GM12878 (cell line): ENCODE measurements at regions not wholly inside any gene's neighbourhood (a gene's known extent, or its start where the extent isn't known, plus 50 kb on each side); places are given as distances from the start of the nearest gene placed in this dataset.

Source experiments
- ATAC-seq: fragments of 200-7000 bp; cut with Tn5 transposase; 3 replicates; pipeline ENCODE4 v1.9.1; 2020; ENCODE audit warnings: mild to moderate bottlenecking, moderate library complexity
- BruUV-seq: library from RNA; stranded (reverse); fragments of 400-500 nt; replicated peaks from 2 replicates; lab custom pipeline; 2021; lab: Mats Ljungman, UMichigan
- CTCF ChIA-PET: fragments of 300-600 bp; sonication (Branson Sonifier 250); formaldehyde crosslinking; extraction: SDS; loops from one replicate; lab custom pipeline; 2021; ENCODE audit warnings: inconsistent platforms; lab: Yijun Ruan, JAX
- POLR2A ChIA-PET: fragments of 350-600 bp; formaldehyde crosslinking; extraction: SDS; loops from one replicate; lab custom pipeline; 2021; ENCODE audit warnings: inconsistent platforms; lab: Charles Lee
- RAD21 ChIA-PET: fragments of 300-600 bp; sonication (Branson Sonifier 250); formaldehyde crosslinking; loops from one replicate; lab custom pipeline; 2023; ENCODE audit warnings: antibody characterized with exemption; ENCODE audit not compliant: unreplicated experiment; lab: Charles Lee
- SMC1A ChIA-PET: fragments of 300-600 bp; sonication (Branson Sonifier 250); formaldehyde crosslinking; loops from one replicate; lab custom pipeline; 2023; ENCODE audit not compliant: unreplicated experiment, uncharacterized antibody; lab: Charles Lee
- DNase-seq: peaks from one replicate; pipeline ENCODE4 v3.0.0-alpha.2; 2011; ENCODE audit warnings: low read depth, low spot score
- FAIRE-seq: peaks from 3 replicates; lab custom pipeline; 2011; peaks lifted over from hg19 to GRCh38; lab: Jason Lieb, UNC
- H2AFZ ChIP-seq: 2 replicates; pipeline ENCODE4 v1.6.0; 2011; ENCODE audit warnings: low read depth, low read length, control low read depth; ENCODE audit not compliant: control insufficient read depth
- H3K27ac ChIP-seq: 2 replicates; pipeline ENCODE4 v1.5.1; 2011; ENCODE audit warnings: control low read depth; ENCODE audit not compliant: control insufficient read depth, insufficient read depth
- H3K27me3 ChIP-seq, 2 experiments: replicated peaks in 1 of 2; 2 replicates each; pipeline versions ENCODE4 v1.6.0 to v1.6.1; 2011; ENCODE audit warnings: low read length in 1 of 2; ENCODE audit not compliant: control insufficient read depth in 2 of 2, insufficient read depth in 2 of 2
- H3K36me3 ChIP-seq, 2 experiments: 2 replicates each; pipeline ENCODE4 v1.5.1; 2011; ENCODE audit warnings: low read length in 1 of 2; ENCODE audit not compliant: control insufficient read depth in 2 of 2, insufficient read depth in 2 of 2
- H3K4me1 ChIP-seq: 2 replicates; pipeline ENCODE4 v1.6.1; 2011; ENCODE audit warnings: mild to moderate bottlenecking, low read length, moderate library complexity, mixed read lengths; ENCODE audit not compliant: control insufficient read depth, insufficient read depth
- H3K4me2 ChIP-seq: 2 replicates; pipeline ENCODE4 v1.6.0; 2011; ENCODE audit warnings: control low read depth; ENCODE audit not compliant: control insufficient read depth, insufficient read depth
- H3K4me3 ChIP-seq: fragments of 200-600 bp; sonication (generic); 2 replicates; pipeline ENCODE4 v1.5.1; 2016
- H3K79me2 ChIP-seq: 2 replicates; pipeline ENCODE4 v1.6.0; 2011; ENCODE audit warnings: low read length; ENCODE audit not compliant: control insufficient read depth, insufficient read depth
- H3K9ac ChIP-seq: 2 replicates; pipeline ENCODE4 v1.8.0; 2011; ENCODE audit warnings: low read length, control low read depth, mixed read lengths; ENCODE audit not compliant: control insufficient read depth, insufficient read depth
- H3K9me3 ChIP-seq: replicated peaks from 3 replicates; pipeline ENCODE4 v1.5.1; 2011; ENCODE audit warnings: mild to moderate bottlenecking, low read length; ENCODE audit not compliant: control insufficient read depth, insufficient read depth
- H4K20me1 ChIP-seq: 2 replicates; pipeline ENCODE4 v1.6.0; 2011; ENCODE audit not compliant: control insufficient read depth, insufficient read depth
- BRCA1 ChIP-seq: IDR thresholded peaks from 2 replicates; pipeline ENCODE4 v1.6.1; 2011; ENCODE audit warnings: low read depth, low read length, improper control_type of control experiment
- CBX5 ChIP-seq: sonication (generic); IDR thresholded peaks from 2 replicates; pipeline ENCODE4 v1.6.1; 2016; ENCODE audit warnings: low read depth, moderate library complexity, mild to moderate bottlenecking, inconsistent platforms
- LARP7 ChIP-seq: fragments of 450-650 bp; IDR thresholded peaks from 2 replicates; pipeline ENCODE4 v1.6.1; 2017; ENCODE audit warnings: mild to moderate bottlenecking
- MEF2B ChIP-seq: fragments of 450-650 bp; IDR thresholded peaks from 2 replicates; pipeline ENCODE4 v1.6.1; 2018; ENCODE audit warnings: mild to moderate bottlenecking, moderate library complexity; ENCODE audit not compliant: partially characterized antibody, poor library complexity, severe bottlenecking
- MTA2 ChIP-seq: fragments of 450-650 bp; IDR thresholded peaks from 2 replicates; pipeline ENCODE4 v1.6.1; 2016; ENCODE audit warnings: low read depth, mild to moderate bottlenecking, moderate library complexity
- NBN ChIP-seq: fragments of 450-650 bp; IDR thresholded peaks from 2 replicates; pipeline ENCODE4 v1.6.1; 2016
- NR2C1 ChIP-seq: fragments of 450-650 bp; IDR thresholded peaks from 2 replicates; pipeline ENCODE4 v1.6.1; 2017; ENCODE audit warnings: antibody characterized with exemption, mild to moderate bottlenecking, moderate library complexity
- POLR2AphosphoS5 ChIP-seq: IDR thresholded peaks from 2 replicates; pipeline ENCODE4 v1.6.1; 2011; ENCODE audit warnings: mild to moderate bottlenecking, low read length, inconsistent platforms
- SREBF2 ChIP-seq: IDR thresholded peaks from 2 replicates; pipeline ENCODE4 v1.6.1; 2012; ENCODE audit warnings: mild to moderate bottlenecking, low read length
- STAT3 ChIP-seq: IDR thresholded peaks from 2 replicates; pipeline ENCODE4 v1.6.1; 2011; ENCODE audit warnings: low read depth, low read length, improper control_type of control experiment
- ZBTB40 ChIP-seq: fragments of 450-650 bp; IDR thresholded peaks from 2 replicates; pipeline ENCODE4 v1.6.1; 2016; ENCODE audit warnings: mild to moderate bottlenecking, moderate library complexity, borderline replicate concordance
- WGBS: methylation state at CpG from one replicate; pipeline ENCODE4 v1.1.6; 2016; ENCODE audit warnings: low lambda C conversion rate; ENCODE audit not compliant: insufficient replicate concordance, insufficient coverage; ENCODE audit errors: missing lambda C conversion rate; 5-methylcytosine and 5-hydroxymethylcytosine counted together
- in situ Hi-C: fragments of 300-500 bp; cut with MboI; formaldehyde crosslinking; loops from 9 replicates; pipeline ENCODE4 v1.14.3; 2018; ENCODE audit warnings: mixed read lengths
- intact Hi-C: fragments of 100-400 bp; cut with micrococcal nuclease; formaldehyde crosslinking; loops from one replicate; pipeline ENCODE4 v1.14.2; 2022; ENCODE audit not compliant: unreplicated experiment

- no TSS peak for BruUV-seq
- DNase-seq: no peak
- no peaks in the 10 kb centered on the region for H3K9me3 ChIP-seq
- H4K20me1 ChIP-seq: no peaks in the 10 kb centered on the region
- no peak for TF ChIP-seq BRCA1
- no peak overlapping the region for H3K9ac ChIP-seq
- ChIA-PET SMC1A (no interaction called here), POLR2A (no interaction called here), CTCF (no interaction called here), RAD21 (no interaction called here)
- H3K27me3 ChIP-seq: peaks cover 0 to under 1% of the 10 kb centered on the region in 2 experiments; a peak in 2 of 4 replicates
- no peak overlapping the region for H3K4me3 ChIP-seq
- FAIRE-seq: no peak
- H3K36me3 ChIP-seq: no peaks in the 10 kb centered on the region
- H3K4me1 ChIP-seq: no peaks in the 10 kb centered on the region
- no peak overlapping the region for H3K27ac ChIP-seq
- no peak overlapping the region for H2AFZ ChIP-seq
- no peaks in the 10 kb centered on the region for H3K79me2 ChIP-seq
- intact Hi-C loops: loop anchor here (10.0 kb wide), 1 partner anchor 791 kb away; no protein-coding TSS in a partner anchor
- WGBS: 28% methylated on average over 6 of the region's 6 CpGs
- in situ Hi-C loops: no loop called here
- no peak for ATAC-seq
- H3K4me2 ChIP-seq: no peak overlapping the region
Observed at GRCh38 chr2:173553593-173553992, 198.9 kb downstream of the CDCA7 start.

- DNase-seq: no peak
- intact Hi-C loops (loop anchor here (10.0 kb wide), 1 partner anchor 789 kb away; no protein-coding TSS in a partner anchor), in situ Hi-C loops (no loop called here)
- ChIA-PET POLR2A (interaction anchor here (0.6 kb wide), 1 partner anchor 356 kb away, joined by 3 read pairs; no protein-coding TSS in a partner anchor), SMC1A (no interaction called here), RAD21 (no interaction called here), CTCF (interaction anchor here (0.7 kb wide), 1 partner anchor 16 kb away, joined by 3 read pairs; no protein-coding TSS in a partner anchor)
- FAIRE-seq: no peak
- 0% methylated on average over 1 of the region's 1 CpG for WGBS
- Histone ChIP-seq H3K79me2 (no peaks in the 10 kb centered on the region), H3K4me2 (no peak overlapping the region), H4K20me1 (no peaks in the 10 kb centered on the region), H3K9me3 (no peaks in the 10 kb centered on the region), H3K9ac (no peak overlapping the region), H3K27me3 (peaks cover 0 to 3% of the 10 kb centered on the region in 2 experiments; a peak in 2 of 4 replicates), H3K4me1 (no peaks in the 10 kb centered on the region), H3K4me3 (no peak overlapping the region), H3K27ac (no peak overlapping the region), H2AFZ (no peak overlapping the region), H3K36me3 (no peaks in the 10 kb centered on the region)
- no TSS peak for BruUV-seq
- no peak for ATAC-seq
- no peak for TF ChIP-seq NBN
- no peak for TF ChIP-seq POLR2AphosphoS5
- no peak for TF ChIP-seq CBX5
- TF ChIP-seq MEF2B: no peak
- no peak for TF ChIP-seq STAT3
- no peak for TF ChIP-seq LARP7
- TF ChIP-seq ZBTB40: no peak
- no peak for TF ChIP-seq NR2C1
- no peak for TF ChIP-seq SREBF2
- TF ChIP-seq MTA2: no peak
Observed at GRCh38 chr2:173555833-173556232, 201.2 kb downstream of the CDCA7 start.
